GM23248 (cell line): ENCODE measurements at regions not wholly inside any gene's neighbourhood (a gene's known extent, or its start where the extent isn't known, plus 50 kb on each side); places are given as distances from the start of the nearest gene placed in this dataset.
A peak's percentile ranks its signal among the peaks of the same experiment; 100 is the strongest.

Experiments used
- DNase-seq: peaks from one replicate; pipeline ENCODE4 v3.0.0-alpha.2; 2015
- H2AFZ ChIP-seq: fragments of 200-600 bp; sonication (generic); 2 replicates; pipeline ENCODE4 v1.6.1; 2016; ENCODE audit warnings: antibody characterized with exemption
- H3F3A ChIP-seq: fragments of 200-600 bp; sonication (generic); 2 replicates; pipeline ENCODE4 v1.6.1; 2016; ENCODE audit warnings: mild to moderate bottlenecking, antibody characterized with exemption, mixed run types; ENCODE audit not compliant: insufficient read depth
- H3K27ac ChIP-seq: fragments of 200-600 bp; sonication (generic); 2 replicates; pipeline ENCODE4 v1.5.1; 2016; ENCODE audit warnings: mild to moderate bottlenecking
- H3K27me3 ChIP-seq: fragments of 200-600 bp; sonication (generic); replicated peaks from 2 replicates; pipeline ENCODE4 v1.6.1; 2016; ENCODE audit warnings: mild to moderate bottlenecking; ENCODE audit not compliant: insufficient read depth
- H3K36me3 ChIP-seq: fragments of 200-600 bp; sonication (generic); 2 replicates; pipeline ENCODE4 v1.6.1; 2016; ENCODE audit warnings: low read depth, mild to moderate bottlenecking
- H3K4me1 ChIP-seq: fragments of 200-600 bp; sonication (generic); 2 replicates; pipeline ENCODE4 v1.6.1; 2016; ENCODE audit warnings: mild to moderate bottlenecking; ENCODE audit not compliant: insufficient read depth
- H3K4me2 ChIP-seq: fragments of 200-600 bp; sonication (generic); one replicate; pipeline ENCODE4 v1.6.1; 2016; ENCODE audit warnings: mild to moderate bottlenecking; ENCODE audit not compliant: unreplicated experiment
- H3K4me3 ChIP-seq: fragments of 200-600 bp; sonication (generic); 2 replicates; pipeline ENCODE4 v1.5.1; 2016; ENCODE audit warnings: mild to moderate bottlenecking
- H3K79me2 ChIP-seq: fragments of 200-600 bp; sonication (generic); 2 replicates; pipeline ENCODE4 v1.6.1; 2016; ENCODE audit warnings: mild to moderate bottlenecking; ENCODE audit not compliant: insufficient read depth
- H3K9ac ChIP-seq: fragments of 200-600 bp; sonication (generic); 2 replicates; pipeline ENCODE4 v1.6.1; 2016; ENCODE audit warnings: mild to moderate bottlenecking
- H3K9me2 ChIP-seq: fragments of 200-600 bp; sonication (generic); 2 replicates; pipeline ENCODE4 v1.6.1; 2016; ENCODE audit warnings: mixed run types, mild to moderate bottlenecking, moderate library complexity; ENCODE audit not compliant: insufficient read depth
- H3K9me3 ChIP-seq: fragments of 200-600 bp; sonication (generic); one replicate; pipeline ENCODE4 v1.6.1; 2017; ENCODE audit warnings: low read depth
- H4K20me1 ChIP-seq: fragments of 200-600 bp; sonication (generic); 2 replicates; pipeline ENCODE4 v1.6.0; 2016; ENCODE audit not compliant: insufficient read depth
- EZH2 ChIP-seq: fragments of 200-600 bp; sonication (generic); IDR thresholded peaks from 2 replicates; pipeline ENCODE4 v1.6.1; 2018; ENCODE audit warnings: antibody characterized with exemption, mild to moderate bottlenecking; ENCODE audit not compliant: insufficient read depth, poor library complexity, severe bottlenecking
- EZH2phosphoT487 ChIP-seq: fragments of 200-600 bp; sonication (generic); IDR thresholded peaks from 2 replicates; pipeline ENCODE4 v1.6.1; 2018; ENCODE audit warnings: antibody characterized with exemption, moderate library complexity, mild to moderate bottlenecking, low read depth; ENCODE audit not compliant: insufficient read depth
- WGBS, 2 experiments: methylation state at CpG; one replicate each; pipeline ENCODE4 v1.1.6; 2015 to 2017; ENCODE audit warnings: low lambda C conversion rate in 2 of 2, low coverage in 1 of 2; ENCODE audit errors: missing lambda C conversion rate in 2 of 2; 5-methylcytosine and 5-hydroxymethylcytosine counted together
- in situ Hi-C: fragments of 300-500 bp; cut with MboI; formaldehyde crosslinking; loops from 2 replicates; pipeline ENCODE4 v1.15.0; 2020

DNA sequence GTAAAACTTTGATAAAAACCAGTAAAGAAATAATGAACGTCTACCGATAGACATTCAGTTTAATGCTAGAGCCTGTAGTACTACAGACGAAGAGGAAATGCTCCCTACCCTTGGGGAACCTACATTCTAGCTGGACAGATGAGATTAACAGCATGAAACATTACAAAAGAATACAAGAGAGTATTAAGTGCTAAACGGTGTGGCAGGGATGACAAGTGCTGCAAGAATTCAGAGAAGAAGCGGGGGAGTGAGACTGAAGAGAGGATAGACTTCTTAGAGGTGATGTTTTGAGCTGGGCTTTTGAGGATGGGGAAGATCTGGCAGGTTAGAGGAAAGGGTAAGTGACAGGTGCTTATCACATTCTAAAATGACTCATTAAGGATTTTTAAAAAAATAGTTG is 52.6 kb upstream of the ESX1 start:
- Histone ChIP-seq H3K9me3 (no peaks in the 10 kb centered on the region), H4K20me1 (no peaks in the 10 kb centered on the region), H3K4me3 (no peak overlapping the region), H3K27me3 (no peaks in the 10 kb centered on the region), H3K4me2 (peak overlapping the region; percentile 12), H3F3A (no peaks in the 10 kb centered on the region), H3K9ac (no peak overlapping the region), H2AFZ (no peak overlapping the region), H3K36me3 (no peaks in the 10 kb centered on the region), H3K27ac (no peak overlapping the region), H3K79me2 (no peaks in the 10 kb centered on the region), H3K9me2 (no peaks in the 10 kb centered on the region), H3K4me1 (peaks cover 8% of the 10 kb centered on the region; the same call in 1 of the 2 replicates)
- TF ChIP-seq EZH2 (no peak), EZH2phosphoT487 (no peak)
- 45 to 59% methylated on average over 5 of the region's 5 CpGs for WGBS, 2 experiments
- peak; percentile 43 for DNase-seq
- in situ Hi-C loops: no loop called here

DNA sequence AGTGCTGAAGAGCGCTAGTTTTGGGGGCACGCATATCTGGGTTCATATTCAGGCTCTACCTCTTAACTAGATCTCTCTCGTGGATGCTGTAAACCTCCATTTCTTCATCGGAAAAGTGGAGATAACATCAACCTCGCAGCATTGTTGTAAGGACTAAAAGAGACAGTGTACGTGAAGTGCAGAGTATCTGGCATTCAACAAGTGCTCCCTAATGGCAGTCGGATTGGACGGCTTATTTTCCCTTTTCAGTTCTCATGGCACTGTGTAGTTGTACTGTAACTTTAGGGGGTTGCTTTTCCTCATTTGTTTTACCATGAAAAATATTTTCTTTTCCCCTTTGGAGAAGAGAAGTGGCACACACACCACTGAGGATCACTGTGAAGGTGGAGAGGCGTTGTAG is 51.4 kb upstream of the ESX1 start:
- no peak for DNase-seq
- Histone ChIP-seq H3K9ac (no peak overlapping the region), H3K4me2 (no peak overlapping the region), H3K27ac (no peak overlapping the region), H3K36me3 (no peaks in the 10 kb centered on the region), H4K20me1 (no peaks in the 10 kb centered on the region), H3K4me3 (no peak overlapping the region), H3K27me3 (no peaks in the 10 kb centered on the region), H3K4me1 (peaks cover 8% of the 10 kb centered on the region; the same call in 1 of the 2 replicates), H3K9me2 (no peaks in the 10 kb centered on the region), H2AFZ (no peak overlapping the region), H3K79me2 (no peaks in the 10 kb centered on the region), H3K9me3 (no peaks in the 10 kb centered on the region), H3F3A (no peaks in the 10 kb centered on the region)
- 75 to 82% methylated on average over 9 of the region's 9 CpGs for WGBS, 2 experiments
- in situ Hi-C loops: no loop called here
- TF ChIP-seq EZH2phosphoT487: no peak
- TF ChIP-seq EZH2: no peak
